Kidney (tissue), 13 donors: ENCODE measurements at regions not wholly inside any gene's neighbourhood (a gene's known extent, or its start where the extent isn't known, plus 50 kb on each side); places are given as distances from the start of the nearest gene placed in this dataset.
"Not testable (repeated sequence)": the region's sequence is repeated elsewhere in the genome, so short reads cannot be mapped to it uniquely, and the experiment has no call there.

Experiments used
- DNase-seq, 5 donors: peaks; one replicate each; pipeline ENCODE4 v3.0.0-alpha.2; 2013 to 2020
- FAIRE-seq: peaks from 2 replicates; lab custom pipeline; 2012; peaks lifted over from hg19 to GRCh38; lab: Jason Lieb, UNC
- H3K27ac ChIP-seq, 2 donors: one replicate each; pipeline ENCODE4 v1.7.0; 2013; ENCODE audit warnings: low read depth in 2 of 2, low read length in 2 of 2, inconsistent platforms in 1 of 2
- H3K27me3 ChIP-seq: one replicate; pipeline ENCODE4 v1.7.1; 2013; ENCODE audit warnings: low read length, inconsistent platforms; ENCODE audit not compliant: control insufficient read depth, insufficient read depth
- H3K36me3 ChIP-seq, 3 donors: one replicate each; pipeline versions ENCODE4 v1.7.0 to v1.7.1; 2013; ENCODE audit warnings: low read length in 3 of 3, control low read depth in 1 of 3, inconsistent platforms in 1 of 3; ENCODE audit not compliant: insufficient read depth in 3 of 3, control insufficient read depth in 2 of 3
- H3K4me1 ChIP-seq, 3 donors: one replicate each; pipeline versions ENCODE4 v1.7.0 to v1.7.1; 2013; ENCODE audit warnings: low read length in 3 of 3, inconsistent platforms in 1 of 3, low read depth in 1 of 3; ENCODE audit not compliant: control insufficient read depth in 2 of 3, insufficient read depth in 2 of 3
- H3K4me3 ChIP-seq, 3 donors: one replicate each; pipeline versions ENCODE4 v1.7.0 to v1.8.1; 2013; ENCODE audit warnings: low read length in 3 of 3, control low read depth in 1 of 3, inconsistent platforms in 1 of 3
- H3K9ac ChIP-seq, 3 donors: one replicate each; pipeline versions ENCODE4 v1.7.0 to v1.7.1; 2013; ENCODE audit warnings: low read length in 3 of 3, control low read depth in 1 of 3, inconsistent platforms in 1 of 3
- H3K9me3 ChIP-seq, 3 donors: one replicate each; pipeline versions ENCODE4 v1.7.0 to v1.7.1; 2013; ENCODE audit warnings: low read length in 3 of 3, control low read depth in 1 of 3, inconsistent platforms in 1 of 3; ENCODE audit not compliant: control insufficient read depth in 2 of 3, insufficient read depth in 1 of 3
- CTCF ChIP-seq: IDR thresholded peaks from 3 replicates; pipeline ENCODE4 v1.5.1; 2012; ENCODE audit warnings: mild to moderate bottlenecking, moderate library complexity, borderline replicate concordance; ENCODE audit not compliant: insufficient read depth; ENCODE audit errors: extremely low read depth
- intact Hi-C: fragments of 100-400 bp; cut with DNase I; formaldehyde crosslinking; loops from one replicate; pipeline ENCODE4 v1.11.1; 2022
- donor health status: control.
- donor health status: control.
- donor health status: control.
- donor health status: control.
- donor health status: control.
- donor health status: DM: yes; HTN: yes; CAD: no.
- donor health status: Normal renal cell carcinoma (clear cell type).

- no peak for FAIRE-seq
- intact Hi-C loops = no loop called here
- H3K27ac ChIP-seq = no peak overlapping the region
Observed at GRCh38 chr13:61508936-61509335, 93.3 kb upstream of the PCDH20 start.

GRCh38 chr13:61500176-61500575, 84.5 kb upstream of the PCDH20 start:
- H3K9me3 ChIP-seq = no peaks in the 10 kb centered on the region
- H3K27me3 ChIP-seq = no peaks in the 10 kb centered on the region
- FAIRE-seq (no peak), DNase-seq (no peak)
- no peaks in the 10 kb centered on the region for H3K4me1 ChIP-seq
- H3K4me3 ChIP-seq = no peak overlapping the region
- no peak for TF ChIP-seq CTCF
- H3K27ac ChIP-seq = no peak overlapping the region
- intact Hi-C loops = no loop called here
- H3K36me3 ChIP-seq = no peaks in the 10 kb centered on the region
- H3K9ac ChIP-seq = no peak overlapping the region

More at GRCh38 chr13:61508936-61509335, 93.3 kb upstream of the PCDH20 start:
- Histone ChIP-seq H3K9ac (no peak overlapping the region), H3K36me3 (no peaks in the 10 kb centered on the region), H3K4me1 (no peaks in the 10 kb centered on the region), H3K9me3 (no peaks in the 10 kb centered on the region), H3K4me3 (no peak overlapping the region), H3K27me3 (no peaks in the 10 kb centered on the region)
- DNase-seq = no peak
- TF ChIP-seq CTCF = no peak

- no peaks in the 10 kb centered on the region for H3K36me3 ChIP-seq
- no peaks in the 10 kb centered on the region for H3K9me3 ChIP-seq
- H3K4me1 ChIP-seq = no peaks in the 10 kb centered on the region
- no peak overlapping the region for H3K9ac ChIP-seq
- H3K27ac ChIP-seq = no peak overlapping the region
- intact Hi-C loops = no loop called here
- H3K4me3 ChIP-seq = no peak overlapping the region
- no peak for FAIRE-seq
- no peak for DNase-seq
- H3K27me3 ChIP-seq = no peaks in the 10 kb centered on the region
- no peak for TF ChIP-seq CTCF
Observed at GRCh38 chr13:61495648-61496047, 80.0 kb upstream of the PCDH20 start.

- H3K9me3 ChIP-seq, FAIRE-seq, DNase-seq, H3K36me3 ChIP-seq, H3K4me3 ChIP-seq, intact Hi-C loops, H3K27ac ChIP-seq, H3K27me3 ChIP-seq, H3K4me1 ChIP-seq, H3K9ac ChIP-seq: not testable (repeated sequence)
Observed at GRCh38 chr13:61493556-61493955, 77.9 kb upstream of the PCDH20 start.
